HepG2 (cell line): ENCODE measurements at regions not wholly inside any gene's neighbourhood (a gene's known extent, or its start where the extent isn't known, plus 50 kb on each side); places are given as distances from the start of the nearest gene placed in this dataset.

Experiments used
- ATAC-seq: fragments of 200-7000 bp; cut with Tn5 transposase; 3 replicates; pipeline ENCODE4 v1.9.1; 2020; ENCODE audit warnings: mild to moderate bottlenecking, moderate library complexity
- BruUV-seq: library from RNA; stranded (reverse); fragments of 400-500 nt; replicated peaks from 2 replicates; lab custom pipeline; 2021; lab: Mats Ljungman, UMichigan
- CTCF ChIA-PET: fragments of 300-600 bp; formaldehyde crosslinking; extraction: SDS; loops from one replicate; lab custom pipeline; 2021; ENCODE audit warnings: low total read pairs, inconsistent platforms, low intra/inter-chr PET ratio; lab: Yijun Ruan, JAX
- POLR2A ChIA-PET: fragments of 350-600 bp; sonication (Branson Sonifier 250); formaldehyde crosslinking; loops from one replicate; lab custom pipeline; 2020; ENCODE audit warnings: antibody characterized with exemption, inconsistent platforms; lab: Yijun Ruan, JAX
- DNase-seq: peaks from one replicate; pipeline ENCODE4 v3.0.0-alpha.2; 2015; ENCODE audit warnings: low spot score
- FAIRE-seq: peaks from 3 replicates; lab custom pipeline; 2011; peaks lifted over from hg19 to GRCh38; lab: Jason Lieb, UNC
- H2AFZ ChIP-seq: one replicate; pipeline ENCODE4 v1.6.1; 2011; ENCODE audit warnings: low read length, inconsistent platforms
- H3K27ac ChIP-seq: fragments of 300-600 bp; 3 replicates; pipeline ENCODE4 v1.8.0; 2011; ENCODE audit warnings: mixed run types, mild to moderate bottlenecking, mixed read lengths, low read length, inconsistent platforms; ENCODE audit not compliant: insufficient read depth; ENCODE audit errors: extremely low read length
- H3K27me3 ChIP-seq, 2 experiments: fragments of 200-600 bp in 1 of 2; 2 replicates in 1 of 2; 3 replicates in 1 of 2; pipeline versions ENCODE4 v1.6.0 to v1.8.0; 2011; ENCODE audit warnings: low read length in 2 of 2, mild to moderate bottlenecking in 2 of 2, moderate library complexity in 2 of 2, inconsistent platforms in 1 of 2; ENCODE audit not compliant: insufficient read depth in 2 of 2, control insufficient read depth in 1 of 2
- H3K36me3 ChIP-seq, 2 experiments: fragments of 200-600 bp in 1 of 2; replicated peaks in 1 of 2; 2 replicates in 1 of 2; 3 replicates in 1 of 2; pipeline versions ENCODE4 v1.5.1 to v1.8.0; 2011; ENCODE audit warnings: low read length in 2 of 2, inconsistent platforms in 1 of 2; ENCODE audit not compliant: insufficient read depth in 2 of 2, control insufficient read depth in 1 of 2
- H3K4me1 ChIP-seq: 2 replicates; pipeline ENCODE4 v1.5.1; 2012; ENCODE audit warnings: low read length, inconsistent platforms; ENCODE audit not compliant: insufficient read depth
- H3K4me2 ChIP-seq: 2 replicates; pipeline ENCODE4 v1.6.0; 2011; ENCODE audit warnings: low read depth, low read length, inconsistent platforms
- H3K4me3 ChIP-seq, 3 experiments: fragments of 200-600 bp in 1 of 3; sonication (generic), shearing (Covaris generic) in 1 of 3; replicated peaks in 1 of 3; 2 replicates each; pipeline ENCODE4 v1.5.1; 2011 to 2016; ENCODE audit warnings: low read length in 3 of 3, inconsistent platforms in 2 of 3, low read depth in 2 of 3, mild to moderate bottlenecking in 2 of 3, control low read depth in 1 of 3, mixed read lengths in 1 of 3; ENCODE audit not compliant: insufficient read depth in 1 of 3
- H3K79me2 ChIP-seq: one replicate; pipeline ENCODE4 v1.6.1; 2011; ENCODE audit warnings: low read length, inconsistent platforms; ENCODE audit not compliant: insufficient read depth
- H3K9ac ChIP-seq: 2 replicates; pipeline ENCODE4 v1.6.0; 2011; ENCODE audit warnings: mild to moderate bottlenecking, low read depth, low read length, inconsistent platforms; ENCODE audit not compliant: insufficient read depth
- H3K9me3 ChIP-seq: 2 replicates; pipeline ENCODE4 v1.5.1; 2012; ENCODE audit warnings: mild to moderate bottlenecking, low read length
- H4K20me1 ChIP-seq: 2 replicates; pipeline ENCODE4 v1.6.0; 2011; ENCODE audit warnings: inconsistent platforms, mild to moderate bottlenecking, low read length, moderate library complexity; ENCODE audit not compliant: insufficient read depth
- HOXA7 ChIP-seq: sonication (generic); formaldehyde crosslinking; IDR thresholded peaks from 2 replicates; pipeline ENCODE4 v1.8.1; 2022; ENCODE audit warnings: mild to moderate bottlenecking, missing genetic modification reagents, moderate library complexity
- KLF13 ChIP-seq: sonication (generic); formaldehyde crosslinking; IDR thresholded peaks from 2 replicates; pipeline ENCODE4 v1.4.0; 2020; ENCODE audit warnings: mild to moderate bottlenecking, missing genetic modification reagents
- RELA ChIP-seq: sonication (generic); formaldehyde crosslinking; IDR thresholded peaks from 2 replicates; pipeline ENCODE4 v1.4.0; 2020; ENCODE audit warnings: missing genetic modification reagents
- REST ChIP-seq, 2 experiments: IDR thresholded peaks; 2 replicates each; pipeline ENCODE4 v1.6.1; 2011 to 2012; ENCODE audit warnings: low read length in 2 of 2, borderline replicate concordance in 1 of 2, low read depth in 1 of 2, mild to moderate bottlenecking in 1 of 2, moderate library complexity in 1 of 2
- SOX13 ChIP-seq, 3 experiments: fragments of 450-650 bp in 1 of 3; sonication (generic) in 1 of 3; formaldehyde crosslinking in 1 of 3; IDR thresholded peaks in 2 of 3; conservative IDR thresholded peaks in 1 of 3; 2 replicates each; pipeline versions ENCODE4 v1.5.0 to v1.6.1; 2016 to 2020; ENCODE audit warnings: antibody characterized with exemption in 1 of 3, mild to moderate bottlenecking in 1 of 3, missing compliant biosample characterization in 1 of 3, missing genetic modification reagents in 1 of 3, moderate library complexity in 1 of 3
- SOX5 ChIP-seq: IDR thresholded peaks from 2 replicates; pipeline ENCODE4 v1.6.1; 2016; ENCODE audit warnings: borderline replicate concordance
- SOX6 ChIP-seq, 2 experiments: fragments of 450-650 bp in 1 of 2; sonication (generic) in 1 of 2; formaldehyde crosslinking in 1 of 2; IDR thresholded peaks; 2 replicates each; pipeline versions ENCODE4 v1.4.0 to v1.6.1; 2017 to 2020; ENCODE audit warnings: antibody characterized with exemption in 1 of 2, mild to moderate bottlenecking in 1 of 2, missing genetic modification reagents in 1 of 2
- ZEB1 ChIP-seq: IDR thresholded peaks from 2 replicates; pipeline ENCODE4 v1.6.1; 2012; ENCODE audit warnings: mild to moderate bottlenecking, low read depth, inconsistent platforms; ENCODE audit not compliant: insufficient replicate concordance
- WGBS: methylation state at CpG from one replicate; pipeline ENCODE4 v1.1.6; 2017; ENCODE audit warnings: low lambda C conversion rate; 5-methylcytosine and 5-hydroxymethylcytosine counted together
- in situ Hi-C: cut with HindIII; loops from 2 replicates; pipeline ENCODE4 v1.10.0; 2017; ENCODE audit warnings: low pct_unique_long_range_greater_than_20kb; ENCODE audit not compliant: extremely low pct_ligation_motif_present
- intact Hi-C: fragments of 100-400 bp; cut with micrococcal nuclease; formaldehyde crosslinking; loops from one replicate; pipeline ENCODE4 v1.10.0; 2022; ENCODE audit not compliant: unreplicated experiment
- TF ChIP-seq, protein P1 (sequence below): sonication (generic); formaldehyde crosslinking; IDR thresholded peaks from 2 replicates; pipeline ENCODE4 v1.4.0; 2020; ENCODE audit warnings: missing genetic modification reagents, borderline replicate concordance
- TF ChIP-seq, protein P2 (sequence below): sonication (generic); formaldehyde crosslinking; IDR thresholded peaks from 2 replicates; pipeline ENCODE4 v1.4.0; 2020; ENCODE audit warnings: mild to moderate bottlenecking, missing genetic modification reagents

DNA sequence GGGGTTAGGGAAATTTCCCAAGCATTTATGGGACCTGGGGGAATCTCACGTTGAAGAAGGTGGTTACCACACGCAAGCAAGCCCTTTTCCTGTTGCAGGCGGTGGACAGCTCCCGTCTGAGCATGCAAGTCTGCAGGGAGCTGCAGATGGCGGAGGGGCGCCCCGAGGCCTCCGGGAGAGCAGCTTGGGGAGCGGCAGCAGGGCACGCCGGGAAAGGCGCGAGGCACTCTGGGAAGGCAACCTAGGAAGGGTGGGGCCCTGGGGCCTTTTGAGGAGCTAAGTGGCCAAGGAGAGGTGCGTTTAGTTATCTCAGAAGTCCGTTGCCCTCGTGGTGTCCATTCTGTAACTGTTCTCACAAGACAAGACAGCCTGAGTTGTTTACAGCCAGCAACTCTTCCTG, 57.0 kb upstream of the SLC25A4 start (continued):
- TF ChIP-seq REST (IDR thresholded peaks at IDR 0.05; ENCODE audit: borderline replicate concordance in 1 of 2, low read depth in 1 of 2, low read length in 2 of 2) (0 out of 4 replicates have a peak, but pooled peaks of 1 of the 2 experiments have one; percentile 20), HOXA7 (CRISPR knock-in tag) (no peak), ZEB1 (no peak)

GRCh38 chr4:185088899-185089298, 54.2 kb upstream of the SLC25A4 start:
- no peak overlapping the region for H2AFZ ChIP-seq
- BruUV-seq: no TSS peak
- no peak overlapping the region for H3K27ac ChIP-seq
- WGBS: 3% methylated on average over 6 of the region's 6 CpGs
- ChIA-PET POLR2A (no interaction called here), CTCF (no interaction called here)
- no peak overlapping the region for H3K9ac ChIP-seq
- H3K4me1 ChIP-seq: no peaks in the 10 kb centered on the region
- DNase-seq: no peak
- ATAC-seq: no peak
- no peaks in the 10 kb centered on the region for H4K20me1 ChIP-seq
- no peak overlapping the region for H3K4me2 ChIP-seq
- in situ Hi-C loops (no loop called here), intact Hi-C loops (no loop called here)
- H3K4me3 ChIP-seq: no peak overlapping the region
- no peaks in the 10 kb centered on the region for H3K36me3 ChIP-seq
- peaks cover 0 to 10% of the 10 kb centered on the region in 2 experiments; a peak in 2 of 5 replicates for H3K27me3 ChIP-seq
- FAIRE-seq: no peak
- H3K79me2 ChIP-seq: no peaks in the 10 kb centered on the region
- no peaks in the 10 kb centered on the region for H3K9me3 ChIP-seq
- no peak for TF ChIP-seq KLF13
- no peak for TF ChIP-seq SOX13 (IDR thresholded peaks at IDR 0.05)
- TF ChIP-seq SOX13 (CRISPR knock-in tag; conservative IDR thresholded peaks at IDR 0.05 in 1 of 2, IDR thresholded peaks at IDR 0.05 in 1 of 2): peak in 1 of 2 experiments; percentile 22; a peak in 1 of 4 replicates
- TF ChIP-seq RELA (CRISPR knock-in tag): no peak
- TF ChIP-seq, protein P1, sequence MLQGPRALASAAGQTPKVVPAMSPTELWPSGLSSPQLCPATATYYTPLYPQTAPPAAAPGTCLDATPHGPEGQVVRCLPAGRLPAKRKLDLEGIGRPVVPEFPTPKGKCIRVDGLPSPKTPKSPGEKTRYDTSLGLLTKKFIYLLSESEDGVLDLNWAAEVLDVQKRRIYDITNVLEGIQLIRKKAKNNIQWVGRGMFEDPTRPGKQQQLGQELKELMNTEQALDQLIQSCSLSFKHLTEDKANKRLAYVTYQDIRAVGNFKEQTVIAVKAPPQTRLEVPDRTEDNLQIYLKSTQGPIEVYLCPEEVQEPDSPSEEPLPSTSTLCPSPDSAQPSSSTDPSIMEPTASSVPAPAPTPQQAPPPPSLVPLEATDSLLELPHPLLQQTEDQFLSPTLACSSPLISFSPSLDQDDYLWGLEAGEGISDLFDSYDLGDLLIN (CRISPR knock-in tag): no peak
- TF ChIP-seq, protein P2, sequence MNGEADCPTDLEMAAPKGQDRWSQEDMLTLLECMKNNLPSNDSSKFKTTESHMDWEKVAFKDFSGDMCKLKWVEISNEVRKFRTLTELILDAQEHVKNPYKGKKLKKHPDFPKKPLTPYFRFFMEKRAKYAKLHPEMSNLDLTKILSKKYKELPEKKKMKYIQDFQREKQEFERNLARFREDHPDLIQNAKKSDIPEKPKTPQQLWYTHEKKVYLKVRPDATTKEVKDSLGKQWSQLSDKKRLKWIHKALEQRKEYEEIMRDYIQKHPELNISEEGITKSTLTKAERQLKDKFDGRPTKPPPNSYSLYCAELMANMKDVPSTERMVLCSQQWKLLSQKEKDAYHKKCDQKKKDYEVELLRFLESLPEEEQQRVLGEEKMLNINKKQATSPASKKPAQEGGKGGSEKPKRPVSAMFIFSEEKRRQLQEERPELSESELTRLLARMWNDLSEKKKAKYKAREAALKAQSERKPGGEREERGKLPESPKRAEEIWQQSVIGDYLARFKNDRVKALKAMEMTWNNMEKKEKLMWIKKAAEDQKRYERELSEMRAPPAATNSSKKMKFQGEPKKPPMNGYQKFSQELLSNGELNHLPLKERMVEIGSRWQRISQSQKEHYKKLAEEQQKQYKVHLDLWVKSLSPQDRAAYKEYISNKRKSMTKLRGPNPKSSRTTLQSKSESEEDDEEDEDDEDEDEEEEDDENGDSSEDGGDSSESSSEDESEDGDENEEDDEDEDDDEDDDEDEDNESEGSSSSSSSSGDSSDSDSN: no peak
- peak; percentile 25; the same call in 1 of the 2 replicates for TF ChIP-seq SOX5 (CRISPR knock-in tag)
- TF ChIP-seq SOX6 (IDR thresholded peaks at IDR 0.05): no peak
- TF ChIP-seq SOX6 (CRISPR knock-in tag; IDR thresholded peaks at IDR 0.05): peak; percentile 35; the same call in 1 of the 2 replicates
